ENCODE measurements at regions not wholly inside any gene's neighbourhood (a gene's known extent, or its start where the extent isn't known, plus 50 kb on each side); places are given as distances from the start of the nearest gene placed in this dataset.
A peak's percentile ranks its signal among the peaks of the same experiment; 100 is the strongest.

DNA sequence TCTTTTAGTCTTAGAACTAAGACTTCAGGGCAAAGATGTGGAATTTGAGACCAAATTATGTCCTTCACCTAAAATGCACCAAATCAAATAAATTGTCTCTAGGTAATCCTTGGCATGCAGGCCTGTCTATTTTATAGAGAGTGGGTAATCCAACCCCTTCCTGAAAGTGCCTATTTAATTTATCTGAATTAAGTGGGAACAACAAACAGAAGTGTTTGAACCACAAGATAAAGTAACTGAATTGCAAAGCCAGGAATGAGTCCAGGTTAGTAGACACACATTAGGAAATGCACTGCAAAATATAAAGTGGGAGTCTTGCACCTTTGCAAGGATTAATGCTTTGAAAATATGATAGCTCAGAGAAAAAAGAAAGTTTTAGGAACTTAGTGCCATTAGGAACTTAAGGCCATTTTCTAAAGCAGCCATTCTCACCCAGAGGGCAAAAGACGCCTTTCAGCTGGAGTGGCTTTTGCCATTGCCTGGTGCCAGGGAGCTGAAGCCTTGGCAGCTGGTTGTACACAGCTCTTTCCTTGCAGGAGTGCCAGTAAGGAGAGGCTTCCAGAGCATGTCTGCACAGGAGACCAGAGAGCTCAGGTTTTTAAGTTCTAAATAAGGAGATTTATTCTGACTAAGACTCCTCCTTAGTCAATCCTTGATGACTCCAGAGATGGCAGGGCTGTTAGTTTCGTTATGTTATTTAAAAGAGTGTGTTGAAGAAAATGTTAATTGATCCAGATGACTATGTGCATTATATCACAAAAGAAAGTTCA, 151.7 kb upstream of the ELL2 start:
- Histone ChIP-seq H2BK5ac (ENCODE audit: low read depth, low read length) (no peak overlapping the region), H3K23me2 (ENCODE audit: low read depth, low read length) (no peaks in the 10 kb centered on the region), H3K36me3 (ENCODE audit: control insufficient read depth in 2 of 4, insufficient read depth in 4 of 4, low read length in 3 of 4) (no peaks in the 10 kb centered on the region), H3K79me1 (ENCODE audit: low read depth, low read length) (no peaks in the 10 kb centered on the region), H3K27ac (ENCODE audit: low read depth, low read length) (no peak overlapping the region), H3K4ac (replicated peaks; ENCODE audit: insufficient read length, low read depth, low read length) (no peak overlapping the region), H4K20me1 (replicated peaks in 1 of 2; ENCODE audit: control insufficient read depth in 1 of 2, insufficient read depth in 2 of 2, low read length in 2 of 2) (no peaks in the 10 kb centered on the region), H3K27me3 (replicated peaks in 1 of 4; ENCODE audit: control insufficient read depth in 3 of 4, extremely low read depth in 1 of 4, insufficient read depth in 3 of 4, low read length in 3 of 4) (peaks cover 0 to 1% (median 0%) of the 10 kb centered on the region in 4 experiments; a peak in 1 of 7 replicates), H2BK20ac (ENCODE audit: low read length) (no peak overlapping the region), H3K9ac (replicated peaks in 1 of 4; ENCODE audit: extremely low read depth in 1 of 4, low read depth in 3 of 4, low read length in 3 of 4) (no peak overlapping the region), H3K4me1 (replicated peaks in 1 of 4; ENCODE audit: control insufficient read depth in 3 of 4, insufficient read depth in 4 of 4, low read length in 3 of 4) (no peaks in the 10 kb centered on the region), H3K14ac (ENCODE audit: insufficient read length) (no peak overlapping the region), H3K9me3 (ENCODE audit: insufficient read depth in 2 of 2, low read depth in 1 of 2, low read length in 1 of 2) (peaks cover 3 to 6% of the 10 kb centered on the region in 2 experiments; a peak in 1 of 4 replicates), H2BK120ac (replicated peaks; ENCODE audit: low read depth, low read length) (no peak overlapping the region), H4K8ac (ENCODE audit: extremely low read depth, insufficient read depth, low read length) (no peak overlapping the region), H3K4me2 (ENCODE audit: insufficient read depth in 1 of 2, low read depth in 2 of 2, low read length in 2 of 2) (no peak overlapping the region), H3K4me3 (ENCODE audit: extremely low read depth in 1 of 4, insufficient read depth in 2 of 4, low read depth in 3 of 4, low read length in 4 of 4) (no peak overlapping the region), H2AK5ac (ENCODE audit: low read depth, low read length) (no peak overlapping the region), H3K79me2 (ENCODE audit: control insufficient read depth in 1 of 2, insufficient read depth in 2 of 2, low read length in 2 of 2) (no peaks in the 10 kb centered on the region), H2BK12ac (ENCODE audit: low read depth, low read length) (no peak overlapping the region), H4K91ac (replicated peaks; ENCODE audit: insufficient read length, low read length) (no peak overlapping the region), H2BK15ac (ENCODE audit: low read length) (no peak overlapping the region), H3K18ac (ENCODE audit: extremely low read depth, low read length) (no peak overlapping the region), H3K56ac (replicated peaks; ENCODE audit: insufficient read length, low read depth, low read length) (no peak overlapping the region), H2AFZ (ENCODE audit: low read length) (peak overlapping the region; percentile 16; the same call in 1 of the 2 replicates), H3K23ac (ENCODE audit: insufficient read length) (no peak overlapping the region), H4K5ac (ENCODE audit: insufficient read length, low read depth, low read length) (no peak overlapping the region)
- ChIA-PET CTCF (ENCODE audit: partially characterized antibody) (no interaction called here), POLR2A (ENCODE audit: partially characterized antibody) (no interaction called here)
- 88% methylated on average over 2 of the region's 2 CpGs; no CpG with 5 or more reads in 1 of the 2 experiments for WGBS, 2 experiments (ENCODE audit: extremely low coverage in 1 of 2, insufficient coverage in 1 of 2, insufficient read length in 1 of 2, insufficient replicate concordance in 2 of 2, low coverage in 1 of 2, low lambda C conversion rate in 2 of 2, missing lambda C conversion rate in 1 of 2)
- FAIRE-seq (no peak), DNase-seq (ENCODE audit: low read depth in 1 of 2, low spot score in 2 of 2) (no peak)
- TF ChIP-seq CHD1 (IDR thresholded peaks at IDR 0.05; ENCODE audit: low read depth, low read length) (no peak), RNF2 (IDR thresholded peaks at IDR 0.05; ENCODE audit: borderline replicate concordance, low read depth, low read length, missing control alignments, poor library complexity, severe bottlenecking) (no peak), YY1 (IDR thresholded peaks at IDR 0.05; ENCODE audit: low read depth, low read length) (no peak), POU5F1 (IDR thresholded peaks at IDR 0.05; ENCODE audit: low read depth, low read length) (no peak), ASH2L (IDR thresholded peaks at IDR 0.05; ENCODE audit: low read length) (no peak), SUZ12 (IDR thresholded peaks at IDR 0.05; ENCODE audit: low read length) (no peak), SAP30 (IDR thresholded peaks at IDR 0.05; ENCODE audit: insufficient read depth, insufficient replicate concordance, low read length) (no peak), CBX8 (IDR thresholded peaks at IDR 0.05; ENCODE audit: borderline replicate concordance, low read depth, low read length) (no peak), KDM5A (IDR thresholded peaks at IDR 0.05; ENCODE audit: low read length) (no peak), PHF8 (conservative IDR thresholded peaks at IDR 0.05; ENCODE audit: low read depth, low read length) (no peak), NANOG (IDR thresholded peaks at IDR 0.05; ENCODE audit: insufficient read depth, low read depth, low read length, poor library complexity, severe bottlenecking) (no peak), CREB1 (IDR thresholded peaks at IDR 0.05) (no peak)
- TF ChIP-seq, protein P1, sequence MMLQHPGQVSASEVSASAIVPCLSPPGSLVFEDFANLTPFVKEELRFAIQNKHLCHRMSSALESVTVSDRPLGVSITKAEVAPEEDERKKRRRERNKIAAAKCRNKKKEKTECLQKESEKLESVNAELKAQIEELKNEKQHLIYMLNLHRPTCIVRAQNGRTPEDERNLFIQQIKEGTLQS (IDR thresholded peaks at IDR 0.05; ENCODE audit: insufficient read depth, low read depth, low read length) = no peak

Measured in H1 (cell line).